Neural progenitor cell (in vitro differentiated cells): ENCODE measurements at regions not wholly inside any gene's neighbourhood (a gene's known extent, or its start where the extent isn't known, plus 50 kb on each side); places are given as distances from the start of the nearest gene placed in this dataset.

Source experiments
- DNase-seq: peaks from one replicate; pipeline ENCODE4 v3.0.0-alpha.2; 2016; ENCODE audit warnings: low spot score
- H2AFZ ChIP-seq: fragments of 200-600 bp; sonication (generic); replicated peaks from 2 replicates; pipeline ENCODE4 v1.6.1; 2016; ENCODE audit warnings: antibody characterized with exemption
- H3F3A ChIP-seq: fragments of 200-600 bp; sonication (generic); 2 replicates; pipeline ENCODE4 v1.6.1; 2016; ENCODE audit warnings: antibody characterized with exemption, low read depth
- H3K27ac ChIP-seq: fragments of 200-600 bp; sonication (generic); 2 replicates; pipeline ENCODE4 v1.5.1; 2016; ENCODE audit warnings: mild to moderate bottlenecking
- H3K27me3 ChIP-seq: fragments of 200-600 bp; sonication (generic); 2 replicates; pipeline ENCODE4 v1.6.1; 2016; ENCODE audit warnings: mild to moderate bottlenecking, moderate library complexity
- H3K36me3 ChIP-seq: fragments of 200-600 bp; sonication (generic); 2 replicates; pipeline ENCODE4 v1.5.1; 2016
- H3K4me1 ChIP-seq: fragments of 200-600 bp; sonication (generic); 2 replicates; pipeline ENCODE4 v1.6.1; 2016; ENCODE audit warnings: mixed run types
- H3K4me2 ChIP-seq: fragments of 200-600 bp; sonication (generic); 2 replicates; pipeline ENCODE4 v1.6.1; 2016
- H3K4me3 ChIP-seq: fragments of 200-600 bp; sonication (generic); 2 replicates; pipeline ENCODE4 v1.5.1; 2016
- H3K79me2 ChIP-seq: fragments of 200-600 bp; sonication (generic); 2 replicates; pipeline ENCODE4 v1.6.1; 2016; ENCODE audit warnings: low read depth
- H3K9ac ChIP-seq: fragments of 200-600 bp; sonication (generic); 2 replicates; pipeline ENCODE4 v1.6.1; 2016
- H3K9me3 ChIP-seq: fragments of 200-600 bp; sonication (generic); 2 replicates; pipeline ENCODE4 v1.5.1; 2016; ENCODE audit warnings: low read depth
- H4K20me1 ChIP-seq: fragments of 200-600 bp; sonication (generic); 2 replicates; pipeline ENCODE4 v1.6.1; 2016; ENCODE audit warnings: low read depth
- H3K27ac Mint-ChIP-seq: 3 replicates; pipeline ENCODE4 v1.8.0; 2021; ENCODE audit warnings: mixed read lengths
- H3K27me3 Mint-ChIP-seq: 2 replicates; pipeline ENCODE4 v1.8.0; 2022; ENCODE audit warnings: low read depth, mild to moderate bottlenecking, inconsistent platforms, moderate library complexity, mixed read lengths; ENCODE audit not compliant: insufficient read depth
- H3K36me3 Mint-ChIP-seq: 3 replicates; pipeline ENCODE4 v1.8.0; 2021; ENCODE audit warnings: mixed read lengths
- H3K4me1 Mint-ChIP-seq: 3 replicates; pipeline ENCODE4 v1.8.0; 2021; ENCODE audit warnings: mixed read lengths
- H3K4me3 Mint-ChIP-seq: 3 replicates; pipeline ENCODE4 v1.8.0; 2021; ENCODE audit warnings: mild to moderate bottlenecking, moderate library complexity, mixed read lengths
- H3K9me3 Mint-ChIP-seq: 3 replicates; pipeline ENCODE4 v1.8.0; 2020; ENCODE audit warnings: mixed read lengths
- EZH2 ChIP-seq: fragments of 200-600 bp; sonication (generic); IDR thresholded peaks from 2 replicates; pipeline ENCODE4 v1.6.1; 2017; ENCODE audit warnings: antibody characterized with exemption, mild to moderate bottlenecking, moderate library complexity
- EZH2phosphoT487 ChIP-seq: fragments of 200-600 bp; sonication (generic); IDR thresholded peaks from 2 replicates; pipeline ENCODE4 v1.6.1; 2017; ENCODE audit warnings: antibody characterized with exemption
- TF ChIP-seq, protein P1 (sequence below): fragments of 200-600 bp; sonication (generic); IDR thresholded peaks from 2 replicates; pipeline ENCODE4 v1.5.1; 2017; ENCODE audit warnings: antibody characterized with exemption, mild to moderate bottlenecking

DNA sequence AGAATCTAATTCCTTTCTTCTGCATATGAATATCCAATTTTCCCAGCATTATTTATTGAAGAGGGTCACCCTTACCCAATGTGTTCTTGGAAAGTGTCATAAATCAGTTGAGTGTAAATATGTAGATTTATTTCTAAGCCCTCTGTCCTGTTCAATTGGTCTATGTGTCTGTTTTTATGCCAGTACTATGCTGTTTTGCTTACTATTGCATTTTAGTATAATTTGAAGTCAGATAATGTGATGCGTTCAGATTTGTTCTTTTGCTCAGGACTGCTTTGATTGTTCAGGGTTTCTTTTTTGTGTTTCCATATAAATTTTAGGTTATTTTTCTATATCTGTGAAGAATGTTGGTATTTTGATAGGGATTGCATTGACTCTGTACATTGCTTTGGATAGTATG, 420.4 kb upstream of the MIS18BP1 start:
- Histone ChIP-seq H3K9ac (no peak overlapping the region), H3F3A (no peaks in the 10 kb centered on the region), H3K36me3 (no peaks in the 10 kb centered on the region), H3K27ac (no peak overlapping the region), H3K79me2 (no peaks in the 10 kb centered on the region), H3K4me2 (no peak overlapping the region), H4K20me1 (no peaks in the 10 kb centered on the region), H3K27me3 (no peaks in the 10 kb centered on the region), H3K4me3 (no peak overlapping the region), H2AFZ (no peak overlapping the region), H3K9me3 (no peaks in the 10 kb centered on the region), H3K4me1 (no peaks in the 10 kb centered on the region)
- no peak for DNase-seq
- Mint-ChIP-seq H3K9me3 (peaks cover 4% of the 10 kb centered on the region), H3K4me1 (no peaks in the 10 kb centered on the region), H3K27ac (no peak overlapping the region), H3K36me3 (no peaks in the 10 kb centered on the region), H3K4me3 (no peak overlapping the region), H3K27me3 (peaks cover 2% of the 10 kb centered on the region)
- TF ChIP-seq EZH2 (no peak), EZH2phosphoT487 (no peak)
- TF ChIP-seq, protein P1, sequence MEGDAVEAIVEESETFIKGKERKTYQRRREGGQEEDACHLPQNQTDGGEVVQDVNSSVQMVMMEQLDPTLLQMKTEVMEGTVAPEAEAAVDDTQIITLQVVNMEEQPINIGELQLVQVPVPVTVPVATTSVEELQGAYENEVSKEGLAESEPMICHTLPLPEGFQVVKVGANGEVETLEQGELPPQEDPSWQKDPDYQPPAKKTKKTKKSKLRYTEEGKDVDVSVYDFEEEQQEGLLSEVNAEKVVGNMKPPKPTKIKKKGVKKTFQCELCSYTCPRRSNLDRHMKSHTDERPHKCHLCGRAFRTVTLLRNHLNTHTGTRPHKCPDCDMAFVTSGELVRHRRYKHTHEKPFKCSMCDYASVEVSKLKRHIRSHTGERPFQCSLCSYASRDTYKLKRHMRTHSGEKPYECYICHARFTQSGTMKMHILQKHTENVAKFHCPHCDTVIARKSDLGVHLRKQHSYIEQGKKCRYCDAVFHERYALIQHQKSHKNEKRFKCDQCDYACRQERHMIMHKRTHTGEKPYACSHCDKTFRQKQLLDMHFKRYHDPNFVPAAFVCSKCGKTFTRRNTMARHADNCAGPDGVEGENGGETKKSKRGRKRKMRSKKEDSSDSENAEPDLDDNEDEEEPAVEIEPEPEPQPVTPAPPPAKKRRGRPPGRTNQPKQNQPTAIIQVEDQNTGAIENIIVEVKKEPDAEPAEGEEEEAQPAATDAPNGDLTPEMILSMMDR, result no peak

DNA sequence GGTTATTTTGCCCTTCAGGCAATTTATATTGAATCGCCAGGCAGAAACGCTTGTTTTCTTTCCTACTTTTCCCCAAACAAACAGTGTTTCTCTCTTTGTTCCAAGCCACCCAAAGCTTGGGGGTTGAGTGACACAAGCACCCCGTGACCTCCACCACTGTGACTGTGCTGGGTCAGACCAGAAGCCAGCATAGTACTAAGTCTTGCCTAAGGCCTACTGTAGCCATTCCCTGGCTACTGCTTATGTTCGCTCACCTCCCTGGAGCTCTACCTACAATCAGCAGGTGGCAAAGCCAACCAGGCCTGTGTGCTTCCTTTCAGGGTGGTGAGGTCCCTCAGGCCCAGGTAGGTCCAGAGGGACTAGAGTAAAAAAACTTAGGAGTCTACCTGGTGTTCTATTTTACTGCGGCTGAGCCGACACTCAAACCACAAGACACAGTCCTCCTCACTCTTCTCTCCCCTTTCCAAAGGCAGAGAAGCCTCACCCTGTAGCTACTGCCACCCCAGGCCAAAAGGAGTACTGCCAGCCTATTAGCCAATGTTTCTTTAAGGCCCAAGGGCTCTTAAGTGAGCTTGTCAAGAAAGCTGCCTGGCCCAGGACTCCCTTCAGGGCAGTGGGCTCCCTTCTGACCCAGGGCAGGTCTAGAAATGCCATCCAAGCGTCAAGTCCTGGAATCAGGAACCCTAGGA, 411.8 kb upstream of the MIS18BP1 start:
- H3K36me3 Mint-ChIP-seq, result no peaks in the 10 kb centered on the region
- Histone ChIP-seq H3K9me3 (no peaks in the 10 kb centered on the region), H3K27me3 (no peaks in the 10 kb centered on the region), H3K4me1 (no peaks in the 10 kb centered on the region), H3K4me2 (no peak overlapping the region), H4K20me1 (no peaks in the 10 kb centered on the region), H3K27ac (no peak overlapping the region), H3K36me3 (no peaks in the 10 kb centered on the region), H3K79me2 (no peaks in the 10 kb centered on the region), H2AFZ (no peak overlapping the region), H3K9ac (no peak overlapping the region), H3F3A (no peaks in the 10 kb centered on the region), H3K4me3 (no peak overlapping the region)
- TF ChIP-seq, protein P1, result peak; percentile 44
- TF ChIP-seq EZH2, result no peak
- H3K27me3 Mint-ChIP-seq, result peaks cover 2% of the 10 kb centered on the region
- DNase-seq, result peak; percentile 16
- H3K9me3 Mint-ChIP-seq, result peaks cover 7% of the 10 kb centered on the region
- no peaks in the 10 kb centered on the region for H3K4me1 Mint-ChIP-seq
- no peak overlapping the region for H3K27ac Mint-ChIP-seq
- H3K4me3 Mint-ChIP-seq, result no peak overlapping the region

DNA sequence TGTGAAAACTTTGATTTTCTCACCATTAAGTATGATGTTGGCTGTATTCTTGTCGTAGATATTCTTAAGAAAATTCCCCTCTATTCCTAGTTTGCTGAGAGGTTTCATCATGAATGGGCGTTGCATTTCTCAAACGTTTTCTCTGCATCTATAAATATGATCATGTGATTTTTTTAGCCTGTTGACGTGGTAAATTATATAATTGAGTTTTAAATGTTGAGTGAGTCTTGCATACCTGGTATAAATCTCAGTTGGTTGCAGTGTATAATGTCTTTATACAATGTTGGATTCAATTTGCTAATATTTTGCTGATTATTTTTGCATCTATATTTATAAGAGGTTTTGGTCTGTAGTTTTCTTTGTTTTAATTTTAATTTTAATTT, 405.9 kb upstream of the MIS18BP1 start:
- DNase-seq, result no peak
- H3K79me2 ChIP-seq, result no peaks in the 10 kb centered on the region
- Mint-ChIP-seq H3K36me3 (no peaks in the 10 kb centered on the region), H3K27me3 (no peaks in the 10 kb centered on the region), H3K4me3 (no peak overlapping the region), H3K27ac (no peak overlapping the region), H3K4me1 (no peaks in the 10 kb centered on the region), H3K9me3 (peaks cover 2% of the 10 kb centered on the region)
- H3K27ac ChIP-seq, result no peak overlapping the region
- H3K9me3 ChIP-seq, result no peaks in the 10 kb centered on the region
- no peaks in the 10 kb centered on the region for H3F3A ChIP-seq
- no peak overlapping the region for H3K9ac ChIP-seq
- no peaks in the 10 kb centered on the region for H3K36me3 ChIP-seq
- TF ChIP-seq EZH2 (no peak), EZH2phosphoT487 (no peak)
- TF ChIP-seq, protein P1, result no peak
- no peak overlapping the region for H3K4me2 ChIP-seq
- H2AFZ ChIP-seq, result no peak overlapping the region
- no peaks in the 10 kb centered on the region for H3K27me3 ChIP-seq
- H4K20me1 ChIP-seq, result no peaks in the 10 kb centered on the region
- H3K4me3 ChIP-seq, result no peak overlapping the region
- H3K4me1 ChIP-seq, result no peaks in the 10 kb centered on the region
